ENCODE measurements at regions not wholly inside any gene's neighbourhood (a gene's known extent, or its start where the extent isn't known, plus 50 kb on each side); places are given as distances from the start of the nearest gene placed in this dataset.

DNA sequence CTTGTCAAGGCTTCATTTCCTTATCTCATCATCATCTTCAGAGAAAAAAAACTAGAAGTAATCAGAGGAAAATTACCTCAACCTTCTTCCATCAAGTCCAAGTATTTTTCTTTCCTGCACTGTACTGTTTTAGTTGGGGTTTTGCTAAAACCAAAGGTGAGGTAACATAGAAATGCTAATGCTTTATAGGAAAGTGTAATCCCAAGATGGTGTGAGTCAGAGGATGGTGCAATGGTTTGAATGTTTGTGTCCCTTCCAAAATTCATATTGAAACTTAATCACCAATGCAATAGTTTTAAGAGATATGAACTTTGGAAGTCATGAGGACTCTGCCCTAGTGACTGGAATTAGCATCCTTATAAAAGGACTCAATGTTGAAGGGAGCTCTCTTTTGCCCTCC is 79.5 kb downstream of the KBTBD8 start:
- Histone ChIP-seq H3K27me3 (replicated peaks; ENCODE audit: control insufficient read depth, insufficient read depth, low read length) (no peaks in the 10 kb centered on the region), H3K4me3 (replicated peaks; ENCODE audit: low read depth, low read length) (no peak overlapping the region), H3K36me3 (ENCODE audit: control insufficient read depth, insufficient read depth, low read length) (no peaks in the 10 kb centered on the region)
- TF ChIP-seq, protein P1, sequence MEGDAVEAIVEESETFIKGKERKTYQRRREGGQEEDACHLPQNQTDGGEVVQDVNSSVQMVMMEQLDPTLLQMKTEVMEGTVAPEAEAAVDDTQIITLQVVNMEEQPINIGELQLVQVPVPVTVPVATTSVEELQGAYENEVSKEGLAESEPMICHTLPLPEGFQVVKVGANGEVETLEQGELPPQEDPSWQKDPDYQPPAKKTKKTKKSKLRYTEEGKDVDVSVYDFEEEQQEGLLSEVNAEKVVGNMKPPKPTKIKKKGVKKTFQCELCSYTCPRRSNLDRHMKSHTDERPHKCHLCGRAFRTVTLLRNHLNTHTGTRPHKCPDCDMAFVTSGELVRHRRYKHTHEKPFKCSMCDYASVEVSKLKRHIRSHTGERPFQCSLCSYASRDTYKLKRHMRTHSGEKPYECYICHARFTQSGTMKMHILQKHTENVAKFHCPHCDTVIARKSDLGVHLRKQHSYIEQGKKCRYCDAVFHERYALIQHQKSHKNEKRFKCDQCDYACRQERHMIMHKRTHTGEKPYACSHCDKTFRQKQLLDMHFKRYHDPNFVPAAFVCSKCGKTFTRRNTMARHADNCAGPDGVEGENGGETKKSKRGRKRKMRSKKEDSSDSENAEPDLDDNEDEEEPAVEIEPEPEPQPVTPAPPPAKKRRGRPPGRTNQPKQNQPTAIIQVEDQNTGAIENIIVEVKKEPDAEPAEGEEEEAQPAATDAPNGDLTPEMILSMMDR (IDR thresholded peaks at IDR 0.05; ENCODE audit: insufficient read depth, low read length, poor library complexity, severe bottlenecking), result no peak
- DNase-seq (ENCODE audit: extremely low read depth, insufficient read length), result no peak

DNA sequence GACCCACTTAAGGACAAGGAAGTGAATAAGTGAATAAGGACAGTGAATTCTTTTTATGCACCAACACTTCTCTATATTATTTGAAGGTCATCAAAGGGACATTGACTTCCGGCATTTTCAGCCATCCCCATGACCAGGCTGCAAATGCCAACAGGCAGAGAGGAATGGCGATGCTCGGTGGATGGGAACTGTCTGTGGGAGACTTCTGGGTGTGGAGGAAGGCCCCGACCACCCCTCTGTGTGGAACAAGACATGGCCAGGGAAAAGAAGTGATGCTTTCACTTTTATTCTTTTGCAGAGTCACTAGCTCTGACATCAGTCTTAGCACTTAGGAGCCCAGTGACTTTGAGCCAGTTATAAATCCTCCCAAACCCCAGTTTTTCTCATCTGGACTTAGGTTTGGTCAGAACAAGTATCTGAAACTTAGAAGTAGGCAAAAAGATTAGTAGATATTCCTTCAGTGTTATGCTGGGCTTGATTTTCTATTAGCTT is 84.5 kb downstream of the KBTBD8 start:
- Histone ChIP-seq H3K4me3 (replicated peaks; ENCODE audit: low read depth, low read length) (no peak overlapping the region), H3K27me3 (replicated peaks; ENCODE audit: control insufficient read depth, insufficient read depth, low read length) (no peaks in the 10 kb centered on the region), H3K36me3 (ENCODE audit: control insufficient read depth, insufficient read depth, low read length) (no peaks in the 10 kb centered on the region)
- TF ChIP-seq, protein P1 (IDR thresholded peaks at IDR 0.05; ENCODE audit: insufficient read depth, low read length, poor library complexity, severe bottlenecking), result no peak
- no peak for DNase-seq (ENCODE audit: extremely low read depth, insufficient read length)

DNA sequence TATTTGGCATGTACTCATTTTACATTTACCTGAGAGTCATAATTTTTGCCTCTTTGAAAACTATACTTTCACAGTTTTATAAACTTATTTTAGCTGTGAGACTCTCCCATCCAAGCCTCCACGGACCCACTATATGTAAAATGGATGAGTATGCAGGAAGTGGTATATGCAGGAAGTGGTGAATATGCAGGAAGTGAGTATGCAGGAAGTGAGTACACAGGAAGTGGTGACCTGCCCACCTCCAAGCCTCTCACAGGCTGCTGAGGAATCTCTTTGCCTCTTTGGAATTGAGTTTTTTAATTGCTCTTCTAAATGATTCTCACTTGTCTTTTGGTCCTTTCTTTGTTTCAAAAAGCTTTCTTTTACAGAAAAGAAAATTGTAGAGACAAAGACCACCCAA is 85.2 kb downstream of the KBTBD8 start:
- Histone ChIP-seq H3K36me3 (ENCODE audit: control insufficient read depth, insufficient read depth, low read length) (no peaks in the 10 kb centered on the region), H3K27me3 (replicated peaks; ENCODE audit: control insufficient read depth, insufficient read depth, low read length) (no peaks in the 10 kb centered on the region), H3K4me3 (replicated peaks; ENCODE audit: low read depth, low read length) (no peak overlapping the region)
- DNase-seq (ENCODE audit: extremely low read depth, insufficient read length), result no peak
- TF ChIP-seq, protein P1 (IDR thresholded peaks at IDR 0.05; ENCODE audit: insufficient read depth, low read length, poor library complexity, severe bottlenecking), result no peak

DNA sequence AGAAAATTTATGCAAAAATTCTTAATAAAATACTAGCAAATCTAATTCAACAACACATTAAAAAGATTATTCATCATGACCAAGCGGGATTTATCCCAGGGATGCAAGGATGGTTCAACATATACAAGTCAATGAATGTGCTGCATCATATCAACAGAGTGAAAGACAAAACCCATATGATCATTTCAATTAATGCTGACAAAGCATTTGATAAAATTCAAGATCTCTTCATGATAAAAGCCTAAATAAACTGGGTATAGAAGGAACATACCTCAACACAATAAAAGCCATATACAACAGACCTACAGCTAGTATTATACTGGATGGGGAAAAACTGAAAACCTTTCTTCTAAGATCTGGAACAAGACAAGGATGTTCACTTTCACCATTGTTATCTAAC is 89.7 kb downstream of the KBTBD8 start:
- TF ChIP-seq, protein P1 (IDR thresholded peaks at IDR 0.05; ENCODE audit: insufficient read depth, low read length, poor library complexity, severe bottlenecking), result no peak
- Histone ChIP-seq H3K36me3 (ENCODE audit: control insufficient read depth, insufficient read depth, low read length) (no peaks in the 10 kb centered on the region), H3K4me3 (replicated peaks; ENCODE audit: low read depth, low read length) (no peak overlapping the region), H3K27me3 (replicated peaks; ENCODE audit: control insufficient read depth, insufficient read depth, low read length) (no peaks in the 10 kb centered on the region; the same call in 1 of the 2 replicates)
- DNase-seq (ENCODE audit: extremely low read depth, insufficient read length), result no peak

DNA sequence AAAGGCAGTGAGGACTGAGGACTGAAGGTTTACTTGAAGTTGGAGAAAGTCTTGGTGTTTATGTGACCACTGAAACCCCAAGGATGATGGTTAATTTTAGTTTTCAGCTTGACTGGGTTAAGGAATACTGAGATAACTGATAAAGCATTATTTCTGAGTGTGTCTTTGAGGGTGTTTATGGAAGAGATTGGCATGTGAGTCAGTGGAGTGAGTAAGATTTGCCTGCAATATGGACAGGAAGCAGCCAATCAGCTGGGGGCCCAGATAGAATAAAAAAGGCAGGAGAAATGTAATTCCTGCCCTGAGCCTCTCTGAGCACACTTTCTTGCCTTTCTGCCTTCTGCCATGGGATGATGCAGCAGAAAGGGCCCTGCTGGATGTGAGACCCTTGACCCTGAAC is 92.4 kb downstream of the KBTBD8 start:
- TF ChIP-seq, protein P1 (IDR thresholded peaks at IDR 0.05; ENCODE audit: insufficient read depth, low read length, poor library complexity, severe bottlenecking), result no peak
- Histone ChIP-seq H3K36me3 (ENCODE audit: control insufficient read depth, insufficient read depth, low read length) (no peaks in the 10 kb centered on the region), H3K4me3 (replicated peaks; ENCODE audit: low read depth, low read length) (no peak overlapping the region), H3K27me3 (replicated peaks; ENCODE audit: control insufficient read depth, insufficient read depth, low read length) (no peaks in the 10 kb centered on the region; the same call in 1 of the 2 replicates)
- DNase-seq (ENCODE audit: extremely low read depth, insufficient read length), result no peak

DNA sequence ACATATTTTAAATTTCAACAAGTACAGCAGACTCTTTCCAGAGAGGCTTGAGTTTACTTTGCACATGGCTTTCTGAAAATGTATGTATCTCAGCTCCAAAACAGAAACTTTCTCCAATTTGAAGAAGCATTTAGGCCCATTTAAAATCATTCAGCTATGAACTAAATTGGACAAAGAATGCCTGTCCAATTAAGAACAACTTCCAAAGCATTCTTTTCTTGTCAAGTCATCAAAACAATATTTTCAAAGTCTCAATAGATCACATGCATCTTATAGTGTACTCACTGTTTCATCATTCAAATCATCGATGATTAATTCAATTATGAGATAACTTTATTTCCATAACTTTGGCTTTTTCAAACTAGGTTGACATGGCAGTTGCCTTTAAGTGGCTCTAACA is 95.2 kb downstream of the KBTBD8 start:
- no peaks in the 10 kb centered on the region for H3K36me3 ChIP-seq (ENCODE audit: control insufficient read depth, insufficient read depth, low read length)
- H3K27me3 ChIP-seq (replicated peaks; ENCODE audit: control insufficient read depth, insufficient read depth, low read length), result no peaks in the 10 kb centered on the region; the same call in 1 of the 2 replicates
- TF ChIP-seq, protein P1 (IDR thresholded peaks at IDR 0.05; ENCODE audit: insufficient read depth, low read length, poor library complexity, severe bottlenecking), result no peak
- no peak overlapping the region for H3K4me3 ChIP-seq (replicated peaks; ENCODE audit: low read depth, low read length)
- DNase-seq (ENCODE audit: extremely low read depth, insufficient read length), result no peak

Measured in GM06990 (cell line).